T47D (cell line): ENCODE measurements at regions not wholly inside any gene's neighbourhood (a gene's known extent, or its start where the extent isn't known, plus 50 kb on each side); places are given as distances from the start of the nearest gene placed in this dataset.

ENCODE experiments used
- DNase-seq, 2 experiments: peaks; one replicate each; pipeline versions ENCODE4 v3.0.0 to v3.0.0-alpha.2; 2011 to 2012; ENCODE audit warnings: low read depth in 1 of 2, low spot score in 1 of 2
- JUND ChIP-seq: IDR thresholded peaks from 2 replicates; pipeline ENCODE4 v1.6.1; 2012; ENCODE audit warnings: low read depth
- in situ Hi-C: cut with HindIII; loops from 2 replicates; pipeline ENCODE4 v1.10.0; 2016; ENCODE audit warnings: low sequenced_read_pairs, low pct_unique_long_range_greater_than_20kb

DNA sequence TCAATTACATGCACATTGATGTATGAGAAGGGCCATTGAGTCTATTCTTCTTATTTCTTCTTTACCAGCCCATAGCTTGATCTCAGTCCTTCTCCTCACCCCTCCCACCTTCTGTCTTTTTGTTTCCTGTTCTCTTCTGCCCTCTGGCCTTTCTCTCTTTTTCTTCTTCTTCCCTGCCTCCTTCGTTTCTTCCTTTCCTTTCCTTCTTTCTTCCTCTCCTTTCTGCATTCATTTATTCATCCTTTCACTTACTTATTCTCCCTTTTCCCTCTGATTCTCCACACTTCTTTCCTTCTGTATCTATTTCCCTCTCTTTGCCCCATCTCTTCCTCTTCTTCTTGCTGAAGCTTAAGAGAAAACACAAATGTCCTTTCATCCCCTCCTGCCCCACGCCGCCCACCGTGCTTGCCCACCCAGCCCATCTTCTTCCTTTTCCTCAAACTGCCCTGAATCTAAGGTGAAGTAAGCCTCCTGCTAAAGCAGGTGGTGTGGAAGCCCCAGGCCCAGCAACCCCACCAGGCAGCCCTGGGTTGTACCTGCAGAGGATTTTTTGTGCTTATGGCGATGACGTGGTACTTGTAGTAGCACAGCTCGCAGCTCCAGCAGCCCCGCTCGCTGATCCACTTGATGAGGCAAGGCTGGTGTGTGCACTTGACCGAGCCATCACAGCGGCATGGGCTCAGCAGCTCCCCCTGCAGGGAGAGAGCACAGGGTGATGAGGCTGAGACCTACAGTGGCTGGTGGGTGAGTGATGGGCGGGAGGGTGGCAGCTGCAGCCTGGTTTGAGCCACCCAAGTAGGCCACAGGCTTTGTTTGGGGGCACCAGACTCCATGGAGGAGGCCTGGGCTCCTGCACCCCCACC is 89.0 kb downstream of the MARCHF4 start:
- DNase-seq, result peak in 1 of 2 experiments; percentile 16
- in situ Hi-C loops, result no loop called here
- no peak for TF ChIP-seq JUND

DNA sequence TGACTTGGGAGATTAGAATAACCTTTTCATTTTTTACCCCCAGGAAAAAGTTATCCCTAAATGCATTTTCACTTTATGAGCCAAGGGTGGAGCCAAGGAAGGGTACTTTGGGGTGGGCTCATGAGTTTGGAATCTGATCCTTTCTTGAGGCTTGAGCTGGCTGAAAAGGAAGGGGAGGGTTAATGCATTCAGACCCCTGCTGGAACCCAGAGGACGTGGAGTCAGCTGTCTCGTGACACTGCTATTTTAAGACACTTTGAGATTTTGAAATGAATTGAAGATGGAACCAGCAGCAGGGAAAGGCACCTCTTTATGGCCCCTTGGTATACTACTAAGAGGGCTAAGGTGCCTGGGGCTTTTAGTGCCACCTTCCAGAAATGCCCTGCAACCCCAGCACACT is 90.4 kb downstream of the MARCHF4 start:
- no peak for DNase-seq
- no peak for TF ChIP-seq JUND
- in situ Hi-C loops, result no loop called here

DNA sequence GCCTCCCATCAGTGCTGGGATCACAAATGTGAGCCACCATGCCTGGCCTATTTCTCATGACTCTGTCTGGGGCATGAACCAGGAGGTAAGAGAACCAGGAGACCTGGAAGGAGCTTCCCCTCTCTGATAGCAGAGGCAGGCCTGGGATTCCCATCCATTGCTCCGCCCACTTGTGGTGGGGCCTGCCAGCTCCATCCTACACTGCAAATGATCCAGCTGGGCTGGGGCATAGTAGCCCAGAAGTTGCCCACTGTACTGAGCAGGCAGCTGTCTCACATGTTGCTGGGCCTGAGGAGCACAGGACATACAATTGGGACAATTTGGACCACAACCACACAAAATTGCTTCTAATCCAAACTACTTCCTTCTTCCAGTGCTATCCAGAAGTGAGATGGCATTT is 91.0 kb downstream of the MARCHF4 start:
- in situ Hi-C loops, result no loop called here
- DNase-seq, result no peak
- TF ChIP-seq JUND, result no peak

DNA sequence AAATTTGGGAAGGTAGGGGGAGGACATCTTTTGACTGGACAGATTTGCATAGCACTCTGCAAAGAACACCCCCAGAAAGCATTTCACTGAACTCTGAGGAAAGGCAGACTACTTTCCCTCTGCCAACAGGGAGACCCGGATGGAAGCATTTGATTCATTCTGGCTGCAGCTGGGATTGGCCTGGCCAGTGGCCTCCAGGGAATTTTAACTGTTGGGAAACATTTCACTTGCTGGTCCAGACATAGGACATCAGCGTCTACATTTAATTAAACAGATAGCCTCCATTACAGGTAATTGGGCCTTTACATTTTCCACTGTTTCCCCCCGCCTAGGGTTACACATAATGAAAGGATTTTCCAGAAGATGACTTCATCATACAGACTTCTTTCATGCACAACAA is 92.8 kb downstream of the MARCHF4 start:
- no peak for TF ChIP-seq JUND
- in situ Hi-C loops, result no loop called here
- DNase-seq, result no peak

DNA sequence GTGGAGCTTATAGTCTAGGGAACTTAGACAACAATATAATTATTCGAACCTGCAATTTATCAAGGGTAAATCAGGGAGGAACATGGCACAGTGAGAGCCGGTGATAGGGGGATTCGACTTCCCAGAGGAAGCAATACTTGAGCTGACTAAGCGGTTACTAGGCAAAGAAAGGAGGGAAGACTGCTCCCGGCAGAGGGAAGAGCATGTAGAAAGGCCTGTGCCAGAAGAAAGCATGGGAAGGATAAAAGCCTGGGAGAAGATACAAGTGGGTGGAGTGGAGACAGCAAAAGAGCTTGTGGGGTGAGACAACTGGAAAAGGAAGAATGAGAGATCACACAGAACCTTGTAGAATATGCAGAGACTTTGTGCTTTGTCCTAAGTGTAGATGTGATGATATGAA is 93.3 kb downstream of the MARCHF4 start:
- no peak for DNase-seq
- in situ Hi-C loops, result no loop called here
- TF ChIP-seq JUND, result no peak

DNA sequence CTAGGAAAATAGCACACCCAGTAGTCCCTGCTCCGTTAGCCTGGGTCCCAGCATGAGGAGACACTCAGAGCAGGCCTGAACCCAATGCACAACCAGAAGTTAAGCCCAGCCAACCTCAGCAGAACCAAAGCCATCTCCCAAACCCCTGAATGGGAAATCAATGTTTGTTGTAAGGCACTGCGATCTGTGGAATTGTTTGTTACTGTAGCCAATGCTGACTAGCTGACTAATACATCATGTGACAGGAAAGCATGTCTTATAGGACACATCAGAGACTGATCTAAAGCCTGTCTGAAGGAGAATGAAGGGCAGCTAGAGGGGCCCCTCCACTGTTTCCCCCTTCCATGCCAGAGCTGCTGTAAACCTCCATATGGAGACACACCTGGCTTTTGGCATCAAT is 96.4 kb downstream of the MARCHF4 start:
- no peak for DNase-seq
- in situ Hi-C loops, result no loop called here
- TF ChIP-seq JUND, result no peak

DNA sequence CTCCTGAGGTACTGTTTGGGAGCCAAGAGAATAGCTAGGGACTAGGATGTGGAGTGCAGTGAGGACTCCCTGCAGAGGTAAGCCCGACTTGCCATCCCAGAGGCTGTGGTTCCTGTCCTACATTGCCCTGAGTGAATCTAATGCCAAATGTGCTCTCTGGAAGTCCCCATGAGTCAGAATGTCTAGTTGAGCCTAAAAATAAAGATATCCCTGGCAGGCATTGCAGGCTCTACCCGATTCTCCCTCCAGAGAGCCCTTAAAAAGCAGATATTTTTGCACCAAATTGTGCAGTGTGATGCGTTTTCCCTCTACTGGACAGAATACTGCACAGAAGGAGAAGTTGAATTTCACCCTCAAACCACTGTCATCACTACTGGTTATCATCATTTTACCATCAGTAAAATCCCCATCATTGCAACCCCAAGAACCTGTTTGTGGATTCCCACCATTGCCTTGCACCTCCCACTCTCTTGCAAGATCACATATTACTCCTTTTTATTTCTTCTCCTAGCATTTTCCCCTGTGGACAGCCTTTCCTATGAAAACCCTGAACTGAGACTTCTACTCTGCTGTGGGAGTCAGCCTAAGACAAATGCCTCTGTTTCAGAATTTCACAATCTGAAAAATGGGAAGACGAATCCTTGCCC is 98.0 kb downstream of the MARCHF4 start:
- TF ChIP-seq JUND, result no peak
- in situ Hi-C loops, result no loop called here
- DNase-seq, result no peak

DNA sequence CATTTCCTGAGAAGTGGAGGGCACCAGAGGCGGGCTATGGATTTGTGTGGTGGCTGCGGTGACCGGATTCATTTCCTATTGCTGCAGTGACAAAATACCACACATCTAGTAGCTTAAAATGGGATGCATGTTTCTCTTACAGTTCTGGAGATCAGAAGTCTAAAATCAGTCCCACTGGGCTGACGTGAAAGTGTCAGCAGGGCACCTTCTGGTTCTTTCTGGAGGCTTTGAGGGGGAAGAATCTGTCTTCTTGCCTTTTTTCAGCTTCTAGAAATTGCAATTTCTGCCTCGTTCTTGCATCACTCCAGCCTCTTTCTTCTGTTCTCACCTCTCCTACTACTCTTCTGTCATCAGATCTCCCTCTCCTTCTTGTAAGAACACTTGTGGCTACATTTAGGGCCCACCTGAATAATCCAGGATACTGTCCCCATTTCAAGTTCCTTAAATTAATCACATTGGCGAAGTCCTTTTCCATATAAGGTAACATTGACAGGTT is 111.2 kb downstream of the MARCHF4 start:
- in situ Hi-C loops, result no loop called here
- no peak for TF ChIP-seq JUND
- DNase-seq, result no peak

DNA sequence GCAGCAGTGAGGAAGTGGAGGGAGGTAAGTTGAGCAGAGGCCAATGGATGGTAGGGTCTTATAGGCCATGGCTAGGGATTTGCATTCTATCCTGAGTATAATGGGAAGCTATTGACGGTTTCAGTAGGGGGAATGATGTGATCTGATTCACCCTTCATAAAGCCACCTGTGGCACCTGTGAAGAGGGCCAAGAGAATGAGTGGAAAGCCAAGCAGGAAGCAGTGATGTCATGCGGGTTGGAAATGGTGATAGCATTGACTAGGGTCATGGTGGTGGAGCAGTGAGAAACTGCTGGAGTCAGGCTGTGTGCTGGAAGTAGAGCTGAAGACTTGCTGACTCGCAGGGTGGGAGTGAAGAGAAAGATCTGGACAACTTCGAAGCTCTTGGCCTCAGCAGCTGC is 111.7 kb downstream of the MARCHF4 start:
- in situ Hi-C loops, result no loop called here
- TF ChIP-seq JUND, result no peak
- no peak for DNase-seq

DNA sequence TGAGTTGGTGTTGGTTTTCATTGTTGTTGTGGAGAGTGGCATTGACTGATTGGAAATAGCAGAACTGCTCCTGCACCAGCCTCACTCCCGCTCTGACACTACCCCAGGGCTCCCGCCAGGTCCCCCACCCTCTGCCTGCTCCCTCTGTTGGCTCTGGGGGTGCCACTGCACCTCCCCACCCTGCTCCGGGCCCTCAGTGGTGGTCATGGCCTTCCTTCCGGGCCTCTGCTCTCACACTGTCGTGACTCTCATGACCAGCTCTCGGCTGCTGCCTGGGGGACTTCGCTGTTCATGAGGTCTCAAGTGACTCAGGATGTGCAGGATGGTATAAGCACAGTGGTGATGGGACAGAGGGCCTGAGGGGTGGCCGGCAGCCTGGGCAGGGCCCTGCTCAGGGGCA is 113.2 kb downstream of the MARCHF4 start:
- TF ChIP-seq JUND, result no peak
- in situ Hi-C loops, result no loop called here
- no peak for DNase-seq

DNA sequence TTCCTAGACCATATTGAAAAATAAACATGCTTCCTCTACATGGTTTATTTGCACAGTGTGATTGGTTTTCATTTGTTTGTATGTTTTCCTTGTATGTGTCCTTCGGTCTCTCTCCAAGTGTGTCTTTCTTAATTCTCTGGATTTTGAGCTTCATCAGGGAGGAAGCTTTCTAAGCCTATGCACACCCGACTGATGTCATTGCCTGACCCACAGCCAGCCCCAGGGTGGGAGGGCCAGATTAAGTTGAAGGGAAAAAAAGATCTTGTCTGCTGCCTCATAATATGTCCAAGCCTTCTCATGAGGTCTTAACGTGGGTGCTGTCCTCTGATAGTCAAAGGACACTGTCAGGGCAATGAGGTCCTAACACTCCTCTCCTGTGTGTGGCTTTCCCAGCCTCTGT is 115.2 kb downstream of the MARCHF4 start:
- in situ Hi-C loops, result no loop called here
- no peak for TF ChIP-seq JUND

More for the DNA sequence above, 115.2 kb downstream of the MARCHF4 start:
- no peak for DNase-seq
